ENCODE measurements at regions not wholly inside any gene's neighbourhood (a gene's known extent, or its start where the extent isn't known, plus 50 kb on each side); places are given as distances from the start of the nearest gene placed in this dataset.

DNA sequence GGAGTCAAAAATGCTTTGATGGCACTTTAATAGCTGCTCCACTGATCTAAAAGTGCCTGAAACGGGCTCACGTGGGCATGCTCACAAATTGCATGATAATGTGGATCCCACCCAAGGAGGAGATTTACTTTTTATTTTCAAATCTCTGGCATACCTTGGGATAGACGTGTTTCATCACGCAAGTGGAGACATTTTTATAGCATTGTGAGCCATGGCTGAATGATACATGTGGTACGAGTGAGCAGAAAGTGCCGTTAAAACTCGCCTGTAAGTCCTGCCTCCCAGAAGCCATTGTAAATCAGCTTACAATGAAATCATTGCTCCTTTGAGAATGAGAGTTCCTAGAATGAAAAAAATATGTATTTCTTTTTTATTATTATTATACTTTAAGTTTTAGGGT, 514.7 kb downstream of the MAT2B start:
- no peak for DNase-seq (ENCODE audit: insufficient read length, low spot score, missing footprints)
- Histone ChIP-seq H4K20me1 (ENCODE audit: insufficient read depth, low read length) (no peaks in the 10 kb centered on the region), H3K4me1 (ENCODE audit: insufficient read depth, low read length) (no peaks in the 10 kb centered on the region), H3K9me3 (ENCODE audit: low read depth, low read length) (no peaks in the 10 kb centered on the region), H3K4me2 (ENCODE audit: insufficient read depth, low read length) (no peak overlapping the region), H3K4me3 (ENCODE audit: insufficient read depth, low read length) (no peak overlapping the region), H3K36me3 (ENCODE audit: insufficient read depth, low read length) (no peaks in the 10 kb centered on the region), H3K27ac (ENCODE audit: low read depth, low read length) (no peak overlapping the region), H3K79me2 (ENCODE audit: insufficient read depth, low read length) (no peaks in the 10 kb centered on the region), H3K27me3 (ENCODE audit: insufficient read depth, low read length) (no peaks in the 10 kb centered on the region), H2AFZ (ENCODE audit: low read length) (no peak overlapping the region)
- TF ChIP-seq, protein P1, sequence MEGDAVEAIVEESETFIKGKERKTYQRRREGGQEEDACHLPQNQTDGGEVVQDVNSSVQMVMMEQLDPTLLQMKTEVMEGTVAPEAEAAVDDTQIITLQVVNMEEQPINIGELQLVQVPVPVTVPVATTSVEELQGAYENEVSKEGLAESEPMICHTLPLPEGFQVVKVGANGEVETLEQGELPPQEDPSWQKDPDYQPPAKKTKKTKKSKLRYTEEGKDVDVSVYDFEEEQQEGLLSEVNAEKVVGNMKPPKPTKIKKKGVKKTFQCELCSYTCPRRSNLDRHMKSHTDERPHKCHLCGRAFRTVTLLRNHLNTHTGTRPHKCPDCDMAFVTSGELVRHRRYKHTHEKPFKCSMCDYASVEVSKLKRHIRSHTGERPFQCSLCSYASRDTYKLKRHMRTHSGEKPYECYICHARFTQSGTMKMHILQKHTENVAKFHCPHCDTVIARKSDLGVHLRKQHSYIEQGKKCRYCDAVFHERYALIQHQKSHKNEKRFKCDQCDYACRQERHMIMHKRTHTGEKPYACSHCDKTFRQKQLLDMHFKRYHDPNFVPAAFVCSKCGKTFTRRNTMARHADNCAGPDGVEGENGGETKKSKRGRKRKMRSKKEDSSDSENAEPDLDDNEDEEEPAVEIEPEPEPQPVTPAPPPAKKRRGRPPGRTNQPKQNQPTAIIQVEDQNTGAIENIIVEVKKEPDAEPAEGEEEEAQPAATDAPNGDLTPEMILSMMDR (IDR thresholded peaks at IDR 0.05; ENCODE audit: extremely low read depth, low read depth, low read length): no peak

DNA sequence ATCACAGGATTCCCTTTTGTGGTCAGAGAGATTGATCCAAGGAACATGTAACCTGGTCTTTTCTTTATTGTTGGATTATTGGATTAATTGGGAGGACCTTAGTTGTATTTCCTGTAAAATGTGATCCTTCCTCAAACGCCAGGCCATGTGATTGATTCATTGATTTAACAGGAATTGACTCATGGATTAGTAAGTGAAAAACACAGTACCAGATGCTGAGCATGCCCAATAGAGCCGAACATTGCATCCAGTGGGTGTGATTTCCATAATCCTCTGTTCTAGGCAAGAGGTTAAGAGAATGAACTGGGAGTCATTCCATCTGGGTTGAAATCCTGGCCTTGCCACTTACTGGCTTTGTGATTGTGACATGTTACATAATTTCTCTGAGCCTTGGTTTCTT, 522.3 kb downstream of the MAT2B start:
- H3K4me2 ChIP-seq (ENCODE audit: insufficient read depth, low read length): no peak overlapping the region
- H4K20me1 ChIP-seq (ENCODE audit: insufficient read depth, low read length): no peaks in the 10 kb centered on the region
- H3K36me3 ChIP-seq (ENCODE audit: insufficient read depth, low read length): no peaks in the 10 kb centered on the region
- DNase-seq (ENCODE audit: insufficient read length, low spot score, missing footprints): no peak
- H3K4me3 ChIP-seq (ENCODE audit: insufficient read depth, low read length): no peak overlapping the region
- peak overlapping the region; percentile 16 for H2AFZ ChIP-seq (ENCODE audit: low read length)
- H3K27ac ChIP-seq (ENCODE audit: low read depth, low read length): no peak overlapping the region
- H3K79me2 ChIP-seq (ENCODE audit: insufficient read depth, low read length): no peaks in the 10 kb centered on the region
- no peaks in the 10 kb centered on the region for H3K4me1 ChIP-seq (ENCODE audit: insufficient read depth, low read length)
- TF ChIP-seq, protein P1 (IDR thresholded peaks at IDR 0.05; ENCODE audit: extremely low read depth, low read depth, low read length): no peak
- no peaks in the 10 kb centered on the region for H3K9me3 ChIP-seq (ENCODE audit: low read depth, low read length)
- no peaks in the 10 kb centered on the region for H3K27me3 ChIP-seq (ENCODE audit: insufficient read depth, low read length)

GRCh38 chr5:164038128-164038783, 532.8 kb downstream of the MAT2B start:
- Histone ChIP-seq H3K4me2 (ENCODE audit: insufficient read depth, low read length) (no peak overlapping the region), H3K79me2 (ENCODE audit: insufficient read depth, low read length) (no peaks in the 10 kb centered on the region), H3K9me3 (ENCODE audit: low read depth, low read length) (no peaks in the 10 kb centered on the region), H3K4me3 (ENCODE audit: insufficient read depth, low read length) (no peak overlapping the region), H3K27ac (ENCODE audit: low read depth, low read length) (no peak overlapping the region), H3K36me3 (ENCODE audit: insufficient read depth, low read length) (no peaks in the 10 kb centered on the region), H2AFZ (ENCODE audit: low read length) (no peak overlapping the region), H4K20me1 (ENCODE audit: insufficient read depth, low read length) (no peaks in the 10 kb centered on the region), H3K27me3 (ENCODE audit: insufficient read depth, low read length) (no peaks in the 10 kb centered on the region), H3K4me1 (ENCODE audit: insufficient read depth, low read length) (no peaks in the 10 kb centered on the region)
- TF ChIP-seq, protein P1 (IDR thresholded peaks at IDR 0.05; ENCODE audit: extremely low read depth, low read depth, low read length): no peak
- no peak for DNase-seq (ENCODE audit: insufficient read length, low spot score, missing footprints)

DNA sequence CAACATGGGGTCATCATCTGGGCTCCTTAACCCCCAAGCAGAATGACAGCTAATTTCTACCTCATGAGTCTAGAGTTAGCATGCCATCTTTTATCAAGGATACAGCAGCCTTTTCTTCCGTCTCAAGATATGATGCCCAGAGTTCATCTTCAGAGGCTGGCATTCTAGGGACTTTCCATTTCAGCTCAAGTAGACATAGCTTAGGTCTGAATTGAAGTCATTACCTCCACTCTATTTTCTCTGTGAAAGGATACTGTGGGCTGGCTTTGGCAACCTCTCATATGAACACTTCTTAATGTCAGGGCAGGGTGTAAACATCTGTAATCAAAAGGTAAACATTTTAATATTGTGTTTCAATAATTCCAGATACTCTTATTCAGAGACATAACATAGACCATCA, 535.7 kb downstream of the MAT2B start:
- Histone ChIP-seq H2AFZ (ENCODE audit: low read length) (no peak overlapping the region), H3K27me3 (ENCODE audit: insufficient read depth, low read length) (no peaks in the 10 kb centered on the region), H3K79me2 (ENCODE audit: insufficient read depth, low read length) (no peaks in the 10 kb centered on the region), H3K9me3 (ENCODE audit: low read depth, low read length) (no peaks in the 10 kb centered on the region), H3K27ac (ENCODE audit: low read depth, low read length) (no peak overlapping the region), H3K4me2 (ENCODE audit: insufficient read depth, low read length) (no peak overlapping the region), H3K4me3 (ENCODE audit: insufficient read depth, low read length) (no peak overlapping the region), H3K4me1 (ENCODE audit: insufficient read depth, low read length) (no peaks in the 10 kb centered on the region), H4K20me1 (ENCODE audit: insufficient read depth, low read length) (no peaks in the 10 kb centered on the region), H3K36me3 (ENCODE audit: insufficient read depth, low read length) (no peaks in the 10 kb centered on the region)
- TF ChIP-seq, protein P1 (IDR thresholded peaks at IDR 0.05; ENCODE audit: extremely low read depth, low read depth, low read length): no peak
- DNase-seq (ENCODE audit: insufficient read length, low spot score, missing footprints): no peak
